NCI-H146 treated with DMSO at 0.1 percent for 48 hours (cell line): ENCODE measurements at regions not wholly inside any gene's neighbourhood (a gene's known extent, or its start where the extent isn't known, plus 50 kb on each side); places are given as distances from the start of the nearest gene placed in this dataset.

ENCODE experiments used
- DNase-seq: peaks from one replicate; lab custom pipeline; 2025; ENCODE audit not compliant: unreplicated experiment; lab: John Stamatoyannopoulos, UW

GRCh38 chr13:106352850-106353249, 182.6 kb downstream of the EFNB2 start:
- DNase-seq, result no peak

- DNase-seq, result no peak
These were observed 184.2 kb downstream of the EFNB2 start for GRCh38 chr13:106351251-106351650.

GRCh38 chr13:106350208-106350607, 185.3 kb downstream of the EFNB2 start:
- no peak for DNase-seq

GRCh38 chr13:106349080-106349931, 186.2 kb downstream of the EFNB2 start:
- no peak for DNase-seq

GRCh38 chr13:106348075-106348840, 187.2 kb downstream of the EFNB2 start:
- DNase-seq, result no peak

- DNase-seq, result no peak
These were observed 191.1 kb downstream of the EFNB2 start for GRCh38 chr13:106344342-106344741.

- no peak for DNase-seq
These were observed 191.6 kb downstream of the EFNB2 start for GRCh38 chr13:106343836-106344235.

- DNase-seq, result no peak
These were observed 195.2 kb downstream of the EFNB2 start for GRCh38 chr13:106340249-106340648.

GRCh38 chr13:106337096-106337850, 198.2 kb downstream of the EFNB2 start:
- no peak for DNase-seq

- no peak for DNase-seq
These were observed 198.8 kb downstream of the EFNB2 start for GRCh38 chr13:106336668-106337067.

- no peak for DNase-seq
These were observed 202.8 kb downstream of the EFNB2 start for GRCh38 chr13:106332621-106333020.

GRCh38 chr13:106331116-106331515, 204.3 kb downstream of the EFNB2 start:
- DNase-seq, result no peak

- DNase-seq, result no peak
These were observed 205.5 kb downstream of the EFNB2 start for GRCh38 chr13:106329941-106330340.

- DNase-seq, result no peak
These were observed 208.7 kb downstream of the EFNB2 start for GRCh38 chr13:106326751-106327150.

- DNase-seq, result no peak
These were observed 211.0 kb downstream of the EFNB2 start for GRCh38 chr13:106324444-106324843.

- no peak for DNase-seq
These were observed 212.8 kb downstream of the EFNB2 start for GRCh38 chr13:106322628-106323027.

GRCh38 chr13:106318941-106319411, 216.5 kb downstream of the EFNB2 start:
- no peak for DNase-seq

GRCh38 chr13:106314417-106314816, 221.0 kb downstream of the EFNB2 start:
- DNase-seq, result no peak

GRCh38 chr13:106311004-106311403, 224.5 kb downstream of the EFNB2 start:
- DNase-seq, result no peak

- DNase-seq, result no peak
These were observed 225.1 kb downstream of the EFNB2 start for GRCh38 chr13:106310291-106310865.

- DNase-seq, result no peak
These were observed 228.6 kb downstream of the EFNB2 start for GRCh38 chr13:106306748-106307277.
